ENCODE measurements at regions not wholly inside any gene's neighbourhood (a gene's known extent, or its start where the extent isn't known, plus 50 kb on each side); places are given as distances from the start of the nearest gene placed in this dataset.

DNA sequence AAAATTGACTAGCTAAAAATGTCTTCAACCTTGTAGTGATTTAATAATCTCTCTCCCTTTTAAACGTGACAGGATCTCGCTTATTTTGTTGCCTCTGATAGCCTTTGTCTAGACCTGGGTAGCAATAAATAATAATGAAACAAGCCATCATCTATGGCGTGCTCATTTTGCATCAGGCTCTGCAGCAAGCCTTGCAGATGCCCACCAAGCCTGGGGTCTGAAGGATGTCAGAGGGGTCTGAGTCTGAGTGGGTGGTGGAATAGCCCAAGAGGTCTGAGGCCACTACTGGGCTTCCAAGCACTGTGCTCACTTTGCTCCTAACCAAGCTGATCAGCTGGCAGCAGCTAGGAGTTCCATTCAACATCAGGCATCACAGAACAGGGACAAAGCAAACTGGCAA is 109.4 kb downstream of the GYPC start:
- 83 to 89% methylated on average over 3 of the region's 3 CpGs for WGBS, 2 donors
- Histone ChIP-seq H3K27ac (ENCODE audit: low read depth in 1 of 2, low read length in 1 of 2) (no peak overlapping the region), H3K4me1 (ENCODE audit: control insufficient read depth in 5 of 5, insufficient read depth in 5 of 5, low read length in 5 of 5) (no peaks in the 10 kb centered on the region), H3K27me3 (ENCODE audit: control insufficient read depth in 3 of 3, insufficient read depth in 3 of 3, low read length in 2 of 3) (no peaks in the 10 kb centered on the region), H3K36me3 (ENCODE audit: control insufficient read depth in 4 of 4, insufficient read depth in 4 of 4, low read length in 4 of 4) (no peaks in the 10 kb centered on the region), H3K9me3 (ENCODE audit: control insufficient read depth in 4 of 4, insufficient read depth in 3 of 4, low read length in 3 of 4) (peaks cover 0 to 3% (median under 1%) of the 10 kb centered on the region in 4 donors), H3K9ac (ENCODE audit: insufficient read depth in 1 of 2, low read length in 2 of 2) (no peak overlapping the region), H3K4me3 (no peak overlapping the region)
- no peak for ATAC-seq (ENCODE audit: insufficient read depth, low FRiP score)
- TF ChIP-seq, protein P1, sequence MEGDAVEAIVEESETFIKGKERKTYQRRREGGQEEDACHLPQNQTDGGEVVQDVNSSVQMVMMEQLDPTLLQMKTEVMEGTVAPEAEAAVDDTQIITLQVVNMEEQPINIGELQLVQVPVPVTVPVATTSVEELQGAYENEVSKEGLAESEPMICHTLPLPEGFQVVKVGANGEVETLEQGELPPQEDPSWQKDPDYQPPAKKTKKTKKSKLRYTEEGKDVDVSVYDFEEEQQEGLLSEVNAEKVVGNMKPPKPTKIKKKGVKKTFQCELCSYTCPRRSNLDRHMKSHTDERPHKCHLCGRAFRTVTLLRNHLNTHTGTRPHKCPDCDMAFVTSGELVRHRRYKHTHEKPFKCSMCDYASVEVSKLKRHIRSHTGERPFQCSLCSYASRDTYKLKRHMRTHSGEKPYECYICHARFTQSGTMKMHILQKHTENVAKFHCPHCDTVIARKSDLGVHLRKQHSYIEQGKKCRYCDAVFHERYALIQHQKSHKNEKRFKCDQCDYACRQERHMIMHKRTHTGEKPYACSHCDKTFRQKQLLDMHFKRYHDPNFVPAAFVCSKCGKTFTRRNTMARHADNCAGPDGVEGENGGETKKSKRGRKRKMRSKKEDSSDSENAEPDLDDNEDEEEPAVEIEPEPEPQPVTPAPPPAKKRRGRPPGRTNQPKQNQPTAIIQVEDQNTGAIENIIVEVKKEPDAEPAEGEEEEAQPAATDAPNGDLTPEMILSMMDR (IDR thresholded peaks at IDR 0.05; ENCODE audit: control extremely low read depth, extremely low read depth) = no peak
- no peak for DNase-seq

DNA sequence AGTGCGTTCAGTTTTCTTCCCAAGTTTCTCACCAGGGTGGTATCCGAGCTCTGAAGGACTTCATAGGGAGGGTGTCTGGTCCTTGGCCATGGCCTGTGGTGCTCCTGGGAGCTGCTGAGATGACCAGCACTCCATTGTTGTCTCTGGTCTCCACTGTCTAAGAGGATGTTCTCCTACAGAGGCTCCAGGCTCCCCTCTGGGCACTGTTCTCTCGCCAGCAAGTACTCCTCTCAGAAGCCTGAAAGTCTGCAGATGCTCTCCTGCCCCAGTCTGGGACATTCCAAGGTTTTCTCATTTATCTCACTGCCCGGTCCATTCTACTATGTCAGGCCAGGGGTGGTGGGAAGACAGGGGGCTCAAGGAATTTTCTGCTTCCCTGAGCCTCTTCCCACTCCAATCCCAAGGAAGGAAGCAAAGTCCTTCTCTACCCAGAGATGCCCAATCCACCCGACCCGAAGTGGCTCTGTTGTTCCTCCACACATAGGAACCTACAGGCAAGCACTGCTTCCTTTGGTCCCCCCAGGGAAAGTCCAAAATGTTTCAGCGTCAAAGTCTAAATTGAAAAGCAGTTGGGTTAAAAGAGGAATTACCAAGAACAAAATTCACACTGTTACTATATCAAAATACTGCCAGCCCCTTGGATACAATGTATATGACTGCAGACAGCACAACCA is 110.5 kb downstream of the GYPC start:
- peaks cover 0 to 3% (median under 1%) of the 10 kb centered on the region in 4 donors for H3K9me3 ChIP-seq (ENCODE audit: control insufficient read depth in 4 of 4, insufficient read depth in 3 of 4, low read length in 3 of 4)
- no peak for ATAC-seq (ENCODE audit: insufficient read depth, low FRiP score)
- no peaks in the 10 kb centered on the region for H3K36me3 ChIP-seq (ENCODE audit: control insufficient read depth in 4 of 4, insufficient read depth in 4 of 4, low read length in 4 of 4)
- H3K27ac ChIP-seq (ENCODE audit: low read depth in 1 of 2, low read length in 1 of 2) = no peak overlapping the region
- H3K9ac ChIP-seq (ENCODE audit: insufficient read depth in 1 of 2, low read length in 2 of 2) = no peak overlapping the region
- H3K4me3 ChIP-seq = no peak overlapping the region
- WGBS, 2 donors = 85 to 89% methylated on average over 6 to 7 of the region's 7 CpGs
- H3K27me3 ChIP-seq (ENCODE audit: control insufficient read depth in 3 of 3, insufficient read depth in 3 of 3, low read length in 2 of 3) = no peaks in the 10 kb centered on the region
- TF ChIP-seq, protein P1 (IDR thresholded peaks at IDR 0.05; ENCODE audit: control extremely low read depth, extremely low read depth) = no peak
- no peaks in the 10 kb centered on the region for H3K4me1 ChIP-seq (ENCODE audit: control insufficient read depth in 5 of 5, insufficient read depth in 5 of 5, low read length in 5 of 5)
- DNase-seq = no peak

DNA sequence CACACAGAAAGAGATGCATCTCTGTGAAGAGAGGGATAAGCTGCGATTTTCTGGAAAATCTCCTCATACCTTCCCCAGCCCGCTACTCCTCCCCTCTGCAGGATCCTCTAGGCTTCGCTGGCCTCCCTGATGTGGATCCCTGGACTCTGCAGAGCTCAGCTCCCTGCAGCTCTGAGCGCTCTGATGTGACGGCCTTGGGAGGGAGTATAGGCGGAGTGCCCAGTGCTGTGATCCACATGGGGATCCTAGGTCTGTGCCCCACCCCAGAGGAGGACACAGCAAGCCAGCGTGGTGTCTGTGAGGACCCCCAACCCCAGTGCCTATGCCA is 111.0 kb downstream of the GYPC start:
- no peak overlapping the region for H3K9ac ChIP-seq (ENCODE audit: insufficient read depth in 1 of 2, low read length in 2 of 2)
- H3K9me3 ChIP-seq (ENCODE audit: control insufficient read depth in 4 of 4, insufficient read depth in 3 of 4, low read length in 3 of 4) = peaks cover 0 to 3% (median 1%) of the 10 kb centered on the region in 4 donors
- H3K27me3 ChIP-seq (ENCODE audit: control insufficient read depth in 3 of 3, insufficient read depth in 3 of 3, low read length in 2 of 3) = no peaks in the 10 kb centered on the region
- no peak overlapping the region for H3K4me3 ChIP-seq
- no peak for DNase-seq
- ATAC-seq (ENCODE audit: insufficient read depth, low FRiP score) = no peak
- TF ChIP-seq, protein P1 (IDR thresholded peaks at IDR 0.05; ENCODE audit: control extremely low read depth, extremely low read depth) = no peak
- H3K36me3 ChIP-seq (ENCODE audit: control insufficient read depth in 4 of 4, insufficient read depth in 4 of 4, low read length in 4 of 4) = no peaks in the 10 kb centered on the region
- 88 to 89% methylated on average over 7 of the region's 7 CpGs for WGBS, 2 donors
- no peak overlapping the region for H3K27ac ChIP-seq (ENCODE audit: low read depth in 1 of 2, low read length in 1 of 2)
- H3K4me1 ChIP-seq (ENCODE audit: control insufficient read depth in 5 of 5, insufficient read depth in 5 of 5, low read length in 5 of 5) = no peaks in the 10 kb centered on the region

DNA sequence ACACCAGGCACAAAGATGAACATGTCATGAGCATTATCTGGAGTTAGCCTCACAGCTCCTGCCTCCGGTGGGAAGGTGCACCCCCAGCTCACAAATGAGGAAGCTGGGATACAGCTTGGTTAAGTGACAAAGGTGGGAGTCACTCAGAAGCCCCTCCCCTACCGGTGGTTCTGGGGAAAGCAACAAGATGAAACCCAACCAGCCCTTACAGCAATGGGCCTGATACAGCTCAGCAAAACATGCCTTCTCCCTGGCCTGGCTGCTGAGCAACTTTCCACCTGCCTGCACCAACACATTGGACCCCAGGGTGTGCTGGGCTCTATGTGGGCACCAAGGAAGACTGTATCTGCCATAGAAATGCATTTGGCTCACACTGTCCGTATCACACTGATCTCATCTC is 113.2 kb downstream of the GYPC start:
- no peak overlapping the region for H3K9ac ChIP-seq (ENCODE audit: insufficient read depth in 1 of 2, low read length in 2 of 2)
- no peaks in the 10 kb centered on the region for H3K27me3 ChIP-seq (ENCODE audit: control insufficient read depth in 3 of 3, insufficient read depth in 3 of 3, low read length in 2 of 3)
- ATAC-seq (ENCODE audit: insufficient read depth, low FRiP score) = no peak
- no peak overlapping the region for H3K27ac ChIP-seq (ENCODE audit: low read depth in 1 of 2, low read length in 1 of 2)
- TF ChIP-seq, protein P1 (IDR thresholded peaks at IDR 0.05; ENCODE audit: control extremely low read depth, extremely low read depth) = no peak
- no peaks in the 10 kb centered on the region for H3K36me3 ChIP-seq (ENCODE audit: control insufficient read depth in 4 of 4, insufficient read depth in 4 of 4, low read length in 4 of 4)
- H3K9me3 ChIP-seq (ENCODE audit: control insufficient read depth in 4 of 4, insufficient read depth in 3 of 4, low read length in 3 of 4) = peaks cover 0 to 3% (median 1%) of the 10 kb centered on the region in 4 donors
- WGBS, 2 donors = 78 to 85% methylated on average over 3 of the region's 3 CpGs
- no peaks in the 10 kb centered on the region for H3K4me1 ChIP-seq (ENCODE audit: control insufficient read depth in 5 of 5, insufficient read depth in 5 of 5, low read length in 5 of 5)
- no peak overlapping the region for H3K4me3 ChIP-seq
- DNase-seq = no peak

Measured in lung (tissue), 11 donors.